ENCODE measurements at regions not wholly inside any gene's neighbourhood (a gene's known extent, or its start where the extent isn't known, plus 50 kb on each side); places are given as distances from the start of the nearest gene placed in this dataset.

DNA sequence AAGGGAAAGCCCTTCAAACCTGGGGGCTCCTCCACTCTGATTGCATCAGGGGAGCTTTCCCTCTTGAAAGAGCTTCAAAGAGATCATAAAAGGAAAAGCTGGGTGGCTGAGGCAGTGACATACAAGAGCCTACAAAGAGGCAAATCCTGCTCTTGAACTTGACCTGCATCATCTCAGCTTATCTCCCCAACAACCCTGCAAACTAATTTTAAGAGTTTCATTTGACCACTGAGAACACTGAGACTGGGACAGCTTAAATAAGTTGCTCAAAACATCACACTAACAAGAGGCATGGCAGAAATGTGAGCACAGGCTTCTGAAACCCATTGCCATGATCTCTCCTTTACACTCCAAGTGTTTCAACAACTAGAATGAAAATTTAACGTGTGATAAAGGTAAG, 101.6 kb upstream of the PPARGC1A start:
- Mint-ChIP-seq H3K4me3 (no peak overlapping the region), H3K27me3 (ENCODE audit: low read depth) (peaks cover 7% of the 10 kb centered on the region), H3K9me3 (no peaks in the 10 kb centered on the region)

DNA sequence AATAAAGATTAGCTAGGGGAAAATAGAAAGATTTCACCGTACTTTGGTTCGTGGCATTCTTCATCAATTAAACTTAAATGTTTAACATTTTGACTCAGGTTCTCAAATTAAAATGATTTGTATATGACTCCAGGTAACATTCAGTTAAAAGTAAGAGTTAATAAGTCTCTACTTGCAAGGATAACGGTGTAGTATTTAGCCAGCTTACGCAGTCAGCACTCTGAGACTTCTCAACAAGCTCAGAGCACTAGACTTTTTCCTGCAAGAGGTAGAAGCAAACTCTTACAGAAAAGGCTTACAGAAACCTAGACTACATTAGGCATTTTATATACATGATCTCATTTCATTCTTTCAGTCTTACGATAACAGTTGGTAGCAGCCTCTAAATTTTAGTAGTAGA, 96.4 kb upstream of the PPARGC1A start:
- H3K27me3 Mint-ChIP-seq (ENCODE audit: low read depth): peaks cover 6% of the 10 kb centered on the region
- H3K36me3 Mint-ChIP-seq (ENCODE audit: low read depth): no peaks in the 10 kb centered on the region
- no peak overlapping the region for H3K27ac Mint-ChIP-seq
- TF ChIP-seq, protein P1, sequence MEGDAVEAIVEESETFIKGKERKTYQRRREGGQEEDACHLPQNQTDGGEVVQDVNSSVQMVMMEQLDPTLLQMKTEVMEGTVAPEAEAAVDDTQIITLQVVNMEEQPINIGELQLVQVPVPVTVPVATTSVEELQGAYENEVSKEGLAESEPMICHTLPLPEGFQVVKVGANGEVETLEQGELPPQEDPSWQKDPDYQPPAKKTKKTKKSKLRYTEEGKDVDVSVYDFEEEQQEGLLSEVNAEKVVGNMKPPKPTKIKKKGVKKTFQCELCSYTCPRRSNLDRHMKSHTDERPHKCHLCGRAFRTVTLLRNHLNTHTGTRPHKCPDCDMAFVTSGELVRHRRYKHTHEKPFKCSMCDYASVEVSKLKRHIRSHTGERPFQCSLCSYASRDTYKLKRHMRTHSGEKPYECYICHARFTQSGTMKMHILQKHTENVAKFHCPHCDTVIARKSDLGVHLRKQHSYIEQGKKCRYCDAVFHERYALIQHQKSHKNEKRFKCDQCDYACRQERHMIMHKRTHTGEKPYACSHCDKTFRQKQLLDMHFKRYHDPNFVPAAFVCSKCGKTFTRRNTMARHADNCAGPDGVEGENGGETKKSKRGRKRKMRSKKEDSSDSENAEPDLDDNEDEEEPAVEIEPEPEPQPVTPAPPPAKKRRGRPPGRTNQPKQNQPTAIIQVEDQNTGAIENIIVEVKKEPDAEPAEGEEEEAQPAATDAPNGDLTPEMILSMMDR (IDR thresholded peaks at IDR 0.05; ENCODE audit: unreplicated experiment in 3 of 3): no peak
- H3K4me3 Mint-ChIP-seq: no peak overlapping the region
- no peaks in the 10 kb centered on the region for H3K9me3 Mint-ChIP-seq
- H3K4me1 Mint-ChIP-seq: peaks cover 1% of the 10 kb centered on the region

More for the DNA sequence above, 101.6 kb upstream of the PPARGC1A start:
- H3K27ac Mint-ChIP-seq: no peak overlapping the region
- H3K36me3 Mint-ChIP-seq (ENCODE audit: low read depth): no peaks in the 10 kb centered on the region
- no peaks in the 10 kb centered on the region for H3K4me1 Mint-ChIP-seq
- TF ChIP-seq, protein P1 (IDR thresholded peaks at IDR 0.05; ENCODE audit: unreplicated experiment in 3 of 3): no peak

GRCh38 chr4:23981328-23981727, 91.5 kb upstream of the PPARGC1A start:
- H3K4me1 Mint-ChIP-seq: peaks cover 4% of the 10 kb centered on the region

DNA sequence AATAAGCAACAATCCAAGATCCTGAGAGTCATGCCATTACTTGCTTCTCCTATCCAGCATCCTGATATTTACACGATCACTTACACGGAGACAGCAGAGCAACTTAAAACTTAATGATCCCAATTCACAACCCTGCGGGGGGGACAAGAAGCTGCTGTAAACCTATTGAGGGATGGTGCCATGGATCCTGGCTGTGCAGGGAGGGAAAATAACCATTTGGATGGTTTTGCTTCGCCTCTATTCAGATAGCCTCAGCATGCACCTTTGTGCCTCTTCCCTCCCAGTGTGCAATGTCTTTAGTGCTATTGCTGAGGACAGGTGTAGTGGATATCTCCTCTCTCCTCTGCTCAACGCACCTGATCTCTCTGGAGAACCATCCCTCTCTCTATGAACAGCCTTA, 89.7 kb upstream of the PPARGC1A start:
- H3K4me3 Mint-ChIP-seq: no peak overlapping the region
- H3K27ac Mint-ChIP-seq: no peak overlapping the region
- peaks cover 14% of the 10 kb centered on the region for H3K27me3 Mint-ChIP-seq (ENCODE audit: low read depth)
- TF ChIP-seq, protein P1 (IDR thresholded peaks at IDR 0.05; ENCODE audit: unreplicated experiment in 3 of 3): no peak
- H3K36me3 Mint-ChIP-seq (ENCODE audit: low read depth): no peaks in the 10 kb centered on the region
- H3K4me1 Mint-ChIP-seq: peaks cover 4% of the 10 kb centered on the region
- no peaks in the 10 kb centered on the region for H3K9me3 Mint-ChIP-seq

More at GRCh38 chr4:23981328-23981727, 91.5 kb upstream of the PPARGC1A start:
- TF ChIP-seq, protein P1 (IDR thresholded peaks at IDR 0.05; ENCODE audit: unreplicated experiment in 3 of 3): no peak
- H3K9me3 Mint-ChIP-seq: no peaks in the 10 kb centered on the region
- no peaks in the 10 kb centered on the region for H3K36me3 Mint-ChIP-seq (ENCODE audit: low read depth)
- no peak overlapping the region for H3K4me3 Mint-ChIP-seq
- H3K27ac Mint-ChIP-seq: no peak overlapping the region
- peaks cover 16% of the 10 kb centered on the region for H3K27me3 Mint-ChIP-seq (ENCODE audit: low read depth)

DNA sequence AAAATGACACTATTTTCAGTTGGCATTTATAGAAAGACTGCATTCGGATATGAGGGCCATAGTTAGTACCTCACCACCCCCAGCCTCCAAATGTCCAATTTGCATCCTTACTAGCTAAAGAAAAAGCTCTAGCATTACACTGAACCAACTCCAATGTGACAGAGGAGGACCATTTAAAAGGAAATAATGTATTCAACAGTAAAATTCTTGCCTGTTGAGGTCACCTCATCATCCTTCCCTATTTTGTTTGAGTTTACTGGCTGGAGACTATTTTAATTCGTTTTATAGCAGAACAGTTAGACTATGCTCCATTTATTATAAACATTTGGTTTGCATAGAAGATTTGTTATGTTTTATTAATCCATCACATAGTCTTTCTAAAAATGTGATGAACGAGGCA, 88.2 kb upstream of the PPARGC1A start:
- peaks cover 14% of the 10 kb centered on the region for H3K27me3 Mint-ChIP-seq (ENCODE audit: low read depth)
- no peaks in the 10 kb centered on the region for H3K9me3 Mint-ChIP-seq
- peaks cover 12% of the 10 kb centered on the region for H3K4me1 Mint-ChIP-seq
- no peak overlapping the region for H3K4me3 Mint-ChIP-seq
- H3K36me3 Mint-ChIP-seq (ENCODE audit: low read depth): no peaks in the 10 kb centered on the region
- TF ChIP-seq, protein P1 (IDR thresholded peaks at IDR 0.05; ENCODE audit: unreplicated experiment in 3 of 3): no peak
- no peak overlapping the region for H3K27ac Mint-ChIP-seq

GRCh38 chr4:23976423-23976822, 86.6 kb upstream of the PPARGC1A start:
- H3K4me1 Mint-ChIP-seq: peaks cover 12% of the 10 kb centered on the region
- no peak overlapping the region for H3K4me3 Mint-ChIP-seq
- H3K27me3 Mint-ChIP-seq (ENCODE audit: low read depth): peaks cover 14% of the 10 kb centered on the region
- TF ChIP-seq, protein P1 (IDR thresholded peaks at IDR 0.05; ENCODE audit: unreplicated experiment in 3 of 3): no peak
- H3K27ac Mint-ChIP-seq: no peak overlapping the region
- H3K9me3 Mint-ChIP-seq: no peaks in the 10 kb centered on the region
- no peaks in the 10 kb centered on the region for H3K36me3 Mint-ChIP-seq (ENCODE audit: low read depth)
